GM21619 (cell line): ENCODE measurements at regions not wholly inside any gene's neighbourhood (a gene's known extent, or its start where the extent isn't known, plus 50 kb on each side); places are given as distances from the start of the nearest gene placed in this dataset.

Experiments
- ATAC-seq: cut with Tn5 transposase; IDR thresholded peaks from one replicate; pipeline ENCODE4 v1.9.1; 2021; ENCODE audit not compliant: unreplicated experiment

DNA sequence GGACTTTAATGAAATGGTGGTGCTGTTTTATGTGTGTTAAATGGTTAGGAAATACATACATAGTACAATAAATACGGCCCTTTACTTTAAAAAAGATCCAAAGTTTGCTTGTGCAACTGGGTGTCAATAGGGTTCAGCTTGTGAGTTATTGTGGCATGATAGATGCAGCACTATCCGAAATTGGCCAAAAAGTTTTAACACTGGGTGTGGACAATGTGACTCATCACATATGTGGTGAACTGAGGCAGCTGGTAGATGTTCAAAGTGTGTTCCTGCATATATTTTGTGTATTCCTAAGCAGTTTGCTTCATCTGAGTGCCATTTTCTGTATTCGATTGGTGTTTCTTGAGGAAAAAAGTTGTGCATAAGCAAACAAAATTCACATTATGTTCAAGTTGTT, 473.1 kb downstream of the KIF20B start:
- no peak for ATAC-seq

DNA sequence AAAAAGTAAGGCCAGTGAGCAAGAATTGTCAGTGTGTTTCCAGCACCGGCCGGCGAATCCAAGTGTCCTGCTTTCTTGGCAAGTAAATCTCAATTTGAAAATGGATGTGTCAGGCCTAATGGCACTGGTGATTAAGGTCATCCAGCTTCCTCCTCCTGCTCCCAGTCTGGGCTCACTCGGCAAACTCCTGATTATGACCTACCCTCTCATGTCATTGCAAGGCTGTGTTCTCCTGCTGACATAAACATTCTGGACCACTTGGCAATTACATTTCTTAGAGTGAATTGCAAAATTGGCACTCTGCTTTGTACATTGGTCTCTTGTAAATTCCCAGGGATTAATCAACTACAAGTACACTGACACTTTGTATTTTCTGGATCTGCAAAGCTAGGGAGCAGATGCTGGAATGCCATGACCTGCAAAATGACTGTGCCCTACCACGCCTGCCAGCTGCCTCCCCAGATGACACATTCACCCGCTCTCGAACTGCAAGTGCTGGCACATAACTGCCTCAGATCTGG, 473.8 kb downstream of the KIF20B start:
- ATAC-seq, result no peak

- no peak for ATAC-seq
These were observed 478.5 kb downstream of the KIF20B start for GRCh38 chr10:90179696-90180407.

DNA sequence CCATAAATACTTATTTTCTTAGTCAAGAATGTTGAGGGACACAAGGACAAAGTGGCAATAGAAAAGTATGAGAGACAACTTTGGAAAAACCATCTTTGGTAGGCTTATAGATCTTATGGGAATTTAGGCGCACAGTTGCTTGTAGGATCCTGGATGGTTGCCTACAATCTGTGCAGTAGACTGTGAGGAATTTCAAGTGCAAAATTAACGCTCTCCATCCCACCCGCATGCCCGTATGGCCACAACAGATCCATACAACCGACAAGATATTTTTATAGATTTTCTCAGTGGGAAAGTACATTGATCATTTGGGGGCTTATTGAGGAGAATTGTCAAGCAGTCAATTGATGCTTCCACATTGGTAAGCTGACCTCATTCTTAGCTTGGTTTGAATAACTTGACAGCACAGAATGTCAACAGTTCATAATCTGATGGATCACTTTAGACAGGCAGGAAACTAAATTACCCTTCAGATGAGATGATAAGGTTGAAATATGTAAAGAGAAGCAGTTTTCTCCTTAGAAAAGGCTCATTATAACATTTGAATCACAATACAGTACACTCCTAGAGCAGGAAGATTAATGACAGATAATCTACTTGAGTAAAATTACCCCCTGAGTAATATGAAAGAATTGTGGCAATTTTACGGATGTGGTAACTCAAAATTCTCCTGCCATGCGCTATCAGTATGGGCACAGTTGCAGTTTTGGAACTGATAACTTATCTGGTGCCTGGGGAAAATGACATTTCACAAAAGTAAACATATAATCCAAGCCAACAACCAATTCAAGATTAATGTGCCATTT, 479.7 kb downstream of the KIF20B start:
- ATAC-seq, result no peak

DNA sequence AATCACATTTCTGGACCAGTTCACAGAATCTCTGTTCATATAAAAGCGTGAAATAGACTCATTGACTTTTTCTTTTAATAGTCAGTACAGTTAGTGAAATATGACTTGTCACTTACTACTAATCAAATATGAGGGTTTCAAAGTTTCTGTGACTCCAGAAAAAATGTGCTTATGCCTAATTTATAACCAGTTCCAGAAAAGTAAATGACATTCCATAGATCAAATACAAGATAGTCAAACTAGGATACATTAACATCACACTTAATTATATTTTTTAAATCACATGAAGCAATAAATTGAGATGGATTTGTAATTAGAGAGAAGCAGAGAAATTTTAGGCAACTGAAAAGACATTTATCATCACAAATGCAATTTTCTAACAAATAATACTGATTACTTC, 491.4 kb downstream of the KIF20B start:
- ATAC-seq, result no peak

- no peak for ATAC-seq
These were observed 492.0 kb downstream of the KIF20B start for GRCh38 chr10:90193240-90193985.

GRCh38 chr10:90195288-90195840, 494.0 kb downstream of the KIF20B start:
- no peak for ATAC-seq

GRCh38 chr10:90197766-90198165, 496.4 kb downstream of the KIF20B start:
- ATAC-seq, result no peak

- ATAC-seq, result no peak
These were observed 497.7 kb downstream of the KIF20B start for GRCh38 chr10:90199093-90199492.

DNA sequence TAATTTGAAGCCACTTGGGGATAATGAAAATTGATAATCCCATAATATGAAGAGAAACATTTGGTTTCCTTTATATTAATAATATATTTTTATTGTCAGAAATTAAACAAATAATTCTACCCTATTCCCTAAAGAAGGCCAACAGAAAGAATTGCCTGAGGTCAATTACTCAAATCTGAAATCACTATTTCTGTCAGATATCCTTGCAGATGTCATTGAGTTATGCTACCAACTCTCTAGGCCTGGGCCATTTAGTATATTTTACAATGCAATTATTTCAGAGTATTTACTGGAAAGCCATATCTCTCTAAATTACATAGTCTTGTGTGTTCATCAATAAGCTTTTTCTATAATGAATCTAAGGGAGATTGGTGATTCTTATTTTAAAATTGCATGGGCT, 498.1 kb downstream of the KIF20B start:
- ATAC-seq, result no peak

- no peak for ATAC-seq
These were observed 503.0 kb downstream of the KIF20B start for GRCh38 chr10:90204131-90204955.

DNA sequence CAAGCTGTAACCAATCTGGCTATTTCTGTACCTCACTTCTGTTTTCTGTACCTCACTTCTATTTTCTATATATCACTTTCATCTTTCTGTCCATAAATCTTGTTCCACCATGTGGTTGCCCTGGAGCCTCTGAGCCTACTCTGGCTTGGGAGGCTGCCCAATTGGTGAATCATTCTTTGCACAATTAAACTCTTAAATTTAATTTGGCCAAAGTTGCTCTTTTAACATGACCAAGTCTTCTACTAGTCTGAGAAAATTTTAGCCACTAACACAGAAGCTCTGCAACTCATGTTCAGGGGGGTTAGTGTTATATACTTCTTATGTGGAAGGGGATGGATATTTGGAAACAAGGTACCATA, 503.5 kb downstream of the KIF20B start:
- no peak for ATAC-seq

GRCh38 chr10:90205340-90205739, 503.9 kb downstream of the KIF20B start:
- ATAC-seq, result no peak

DNA sequence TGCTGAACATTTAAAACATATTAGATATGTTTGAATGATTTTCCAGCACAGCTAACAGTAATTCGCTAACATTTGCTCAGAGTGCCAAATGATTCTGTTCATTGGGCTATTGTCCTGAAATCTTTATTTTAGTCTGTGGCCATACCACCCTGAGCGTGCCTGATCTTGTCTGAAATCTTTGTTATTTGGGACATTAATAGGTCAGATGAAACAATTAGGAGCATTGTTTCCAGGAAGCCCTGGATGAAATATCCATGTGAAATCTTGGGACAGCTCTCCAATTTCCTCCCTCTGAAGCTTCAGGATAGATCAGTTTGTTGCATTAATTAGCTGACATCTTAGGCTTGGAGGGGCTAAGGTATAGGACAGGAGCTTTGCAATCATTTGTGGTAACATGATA, 512.0 kb downstream of the KIF20B start:
- no peak for ATAC-seq

- no peak for ATAC-seq
These were observed 517.5 kb downstream of the KIF20B start for GRCh38 chr10:90218846-90219245.

DNA sequence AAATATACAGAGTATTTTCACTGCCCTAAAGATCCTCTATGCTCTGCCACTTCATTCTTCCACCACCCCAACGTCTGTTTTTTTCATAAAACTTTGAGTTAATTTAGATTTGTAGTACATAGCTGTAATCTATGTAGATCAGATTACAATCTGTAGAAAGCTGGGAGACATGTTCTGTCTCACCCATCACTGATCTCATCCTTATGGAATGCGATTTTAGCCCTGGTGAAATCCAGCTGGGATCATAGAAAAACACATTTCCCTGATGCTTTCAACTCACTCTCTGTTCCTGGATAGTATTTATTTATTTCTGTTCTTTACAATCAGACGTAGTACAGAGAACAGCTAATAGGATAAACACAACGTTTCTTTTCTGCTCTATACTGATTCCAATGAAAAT, 521.0 kb downstream of the KIF20B start:
- ATAC-seq, result no peak

DNA sequence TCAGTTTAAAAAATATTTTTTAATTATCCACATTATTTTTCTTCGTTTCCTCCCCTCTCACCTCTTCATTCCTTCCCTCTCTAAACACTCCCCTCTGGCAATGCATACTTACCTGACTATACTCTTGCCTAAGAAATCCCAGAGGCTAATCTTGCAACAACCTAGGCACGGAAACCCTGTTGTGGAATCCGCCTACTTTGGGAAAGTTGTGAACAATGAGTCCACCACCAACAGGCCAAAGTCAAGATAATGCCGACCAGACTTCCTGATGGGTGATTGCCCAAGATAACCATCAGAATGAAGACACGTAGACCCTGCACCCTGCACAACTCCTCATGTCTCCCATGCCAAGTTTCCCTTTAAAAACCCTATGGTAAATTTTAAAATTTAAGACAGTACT, 521.5 kb downstream of the KIF20B start:
- no peak for ATAC-seq

- no peak for ATAC-seq
These were observed 523.6 kb downstream of the KIF20B start for GRCh38 chr10:90224791-90225566.

GRCh38 chr10:90226517-90226916, 525.1 kb downstream of the KIF20B start:
- ATAC-seq, result no peak

- ATAC-seq, result no peak
These were observed 525.8 kb downstream of the KIF20B start for GRCh38 chr10:90227217-90227656.
